K562 (cell line): ENCODE measurements at regions not wholly inside any gene's neighbourhood (a gene's known extent, or its start where the extent isn't known, plus 50 kb on each side); places are given as distances from the start of the nearest gene placed in this dataset.

Experiments used
- CBX2 ChIP-seq: fragments of 200-600 bp; sonication (generic); IDR thresholded peaks from one replicate; pipeline ENCODE4 v1.6.1; 2012; ENCODE audit warnings: mild to moderate bottlenecking, low read length, inconsistent platforms; ENCODE audit not compliant: insufficient read depth, poor library complexity, severe bottlenecking
- CTCF ChIP-seq, 3 experiments: IDR thresholded peaks in 2 of 3; conservative IDR thresholded peaks in 1 of 3; 2 replicates each; pipeline ENCODE4 v1.5.1; 2011 to 2012; ENCODE audit warnings: low read length in 3 of 3, mild to moderate bottlenecking in 3 of 3, control low read depth in 2 of 3, improper control_type of control experiment in 1 of 3, inconsistent platforms in 1 of 3, low read depth in 1 of 3, mixed read lengths in 1 of 3, moderate library complexity in 1 of 3; ENCODE audit not compliant: insufficient read depth in 2 of 3
- EP300 ChIP-seq: IDR thresholded peaks from 2 replicates; pipeline ENCODE4 v1.6.1; 2012; ENCODE audit warnings: low read length, improper control_type of control experiment
- POLR2AphosphoS5 ChIP-seq: IDR thresholded peaks from 2 replicates; pipeline ENCODE4 v1.6.1; 2011; ENCODE audit warnings: mild to moderate bottlenecking, low read depth, low read length, moderate library complexity; ENCODE audit not compliant: control insufficient read depth, insufficient read depth
- RNF2 ChIP-seq: sonication (generic); IDR thresholded peaks from 2 replicates; pipeline ENCODE4 v1.6.1; 2016
- SREBF1 ChIP-seq: fragments of 150-350 bp; IDR thresholded peaks from 2 replicates; pipeline ENCODE4 v1.6.1; 2014; ENCODE audit warnings: antibody characterized with exemption, low read depth, low read length, borderline replicate concordance
- TCF3 ChIP-seq: sonication (generic); formaldehyde crosslinking; IDR thresholded peaks from 2 replicates; pipeline ENCODE4 v1.4.0; 2020; ENCODE audit warnings: mild to moderate bottlenecking, missing genetic modification reagents
- TEAD2 ChIP-seq: fragments of 450-650 bp; IDR thresholded peaks from 2 replicates; pipeline ENCODE4 v1.6.1; 2016; ENCODE audit warnings: missing genetic modification characterization, control low read depth, missing compliant biosample characterization
- TF ChIP-seq, protein P1 (sequence below), 2 experiments: fragments of 250-450 bp in 1 of 2; fragments of 450-650 bp in 1 of 2; sonication (Bioruptor Pico) in 1 of 2; IDR thresholded peaks; 2 replicates each; pipeline versions ENCODE4 v1.6.1 to v1.8.0; 2016 to 2021; ENCODE audit warnings: mild to moderate bottlenecking in 2 of 2, moderate library complexity in 2 of 2, missing compliant biosample characterization in 1 of 2, missing genetic modification characterization in 1 of 2

- no peak for TF ChIP-seq SREBF1
- no peak for TF ChIP-seq TCF3 (CRISPR knock-in tag)
- TF ChIP-seq, protein P1, sequence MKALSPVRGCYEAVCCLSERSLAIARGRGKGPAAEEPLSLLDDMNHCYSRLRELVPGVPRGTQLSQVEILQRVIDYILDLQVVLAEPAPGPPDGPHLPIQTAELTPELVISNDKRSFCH (CRISPR knock-in tag; IDR thresholded peaks at IDR 0.05) = no peak
- TF ChIP-seq, protein P1 (tag; IDR thresholded peaks at IDR 0.05) = no peak
- no peak for TF ChIP-seq CBX2
- TF ChIP-seq EP300 = no peak
- TF ChIP-seq TEAD2 (tag) = no peak
- TF ChIP-seq POLR2AphosphoS5 = no peak
- TF ChIP-seq CTCF (IDR thresholded peaks at IDR 0.05 in 2 of 3, conservative IDR thresholded peaks at IDR 0.05 in 1 of 3; ENCODE audit: insufficient read depth in 2 of 3, low read depth in 1 of 3, low read length in 3 of 3) = no peak
- no peak for TF ChIP-seq RNF2
These were observed 296.8 kb upstream of the RSPO3 start for GRCh38 chr6:126821706-126822105.
